NB4 (cell line): ENCODE measurements at regions not wholly inside any gene's neighbourhood (a gene's known extent, or its start where the extent isn't known, plus 50 kb on each side); places are given as distances from the start of the nearest gene placed in this dataset.
"Not testable (repeated sequence)": the region's sequence is repeated elsewhere in the genome, so short reads cannot be mapped to it uniquely, and the experiment has no call there.

ENCODE experiments used
- DNase-seq: peaks from one replicate; pipeline ENCODE4 v3.0.0; 2010; ENCODE audit warnings: low read depth
- H3K4me3 ChIP-seq: one replicate; pipeline ENCODE4 v1.5.1; 2011; ENCODE audit warnings: mild to moderate bottlenecking, low read depth, low read length, moderate library complexity
- CTCF ChIP-seq: IDR thresholded peaks from one replicate; pipeline ENCODE4 v1.5.1; 2012; ENCODE audit warnings: low read depth, low read length

GRCh38 chr1:120542940-120543339 is 128.1 kb downstream of the NBPF8 start:
- not testable (repeated sequence) for DNase-seq, H3K4me3 ChIP-seq

GRCh38 chr1:120544434-120544833 is 129.6 kb downstream of the NBPF8 start:
- DNase-seq, H3K4me3 ChIP-seq: not testable (repeated sequence)
- peak; percentile 15 for TF ChIP-seq CTCF

- H3K4me3 ChIP-seq, DNase-seq: not testable (repeated sequence)
Observed at GRCh38 chr1:120550335-120550734, 135.5 kb downstream of the NBPF8 start.

GRCh38 chr1:120552190-120552589 is 137.4 kb downstream of the NBPF8 start:
- DNase-seq = not testable (repeated sequence)

GRCh38 chr1:120557605-120558302 is 142.9 kb downstream of the NBPF8 start:
- peak; percentile 1 for DNase-seq
- peak overlapping the region; percentile 32 for H3K4me3 ChIP-seq

More at GRCh38 chr1:120552190-120552589, 137.4 kb downstream of the NBPF8 start:
- H3K4me3 ChIP-seq = not testable (repeated sequence)

- DNase-seq = peak; percentile 63
- peak overlapping the region; percentile 56 for H3K4me3 ChIP-seq
Observed at GRCh38 chr1:120558303-120559060, 143.6 kb downstream of the NBPF8 start.

GRCh38 chr1:120561767-120562166 is 146.9 kb downstream of the NBPF8 start:
- not testable (repeated sequence) for DNase-seq, H3K4me3 ChIP-seq

- DNase-seq, H3K4me3 ChIP-seq: not testable (repeated sequence)
Observed at GRCh38 chr1:120565396-120565795, 150.6 kb downstream of the NBPF8 start.

GRCh38 chr1:120567620-120568019 is 152.8 kb downstream of the NBPF8 start:
- not testable (repeated sequence) for DNase-seq, H3K4me3 ChIP-seq

GRCh38 chr1:120575201-120575600 is 148.5 kb upstream of the NBPF26 start:
- DNase-seq, H3K4me3 ChIP-seq: not testable (repeated sequence)

GRCh38 chr1:120582135-120582534 is 141.6 kb upstream of the NBPF26 start:
- not testable (repeated sequence) for H3K4me3 ChIP-seq, DNase-seq

- not testable (repeated sequence) for DNase-seq, H3K4me3 ChIP-seq
Observed at GRCh38 chr1:120586053-120586452, 137.7 kb upstream of the NBPF26 start.

- H3K4me3 ChIP-seq, DNase-seq: not testable (repeated sequence)
Observed at GRCh38 chr1:120588811-120589210, 134.9 kb upstream of the NBPF26 start.

- not testable (repeated sequence) for DNase-seq, H3K4me3 ChIP-seq
Observed at GRCh38 chr1:120591774-120592173, 132.0 kb upstream of the NBPF26 start.

GRCh38 chr1:120592943-120593342 is 130.8 kb upstream of the NBPF26 start:
- DNase-seq, H3K4me3 ChIP-seq: not testable (repeated sequence)

GRCh38 chr1:120593648-120594047 is 130.1 kb upstream of the NBPF26 start:
- DNase-seq = not testable (repeated sequence)

GRCh38 chr1:120598331-120598951 is 125.3 kb upstream of the NBPF26 start:
- DNase-seq, H3K4me3 ChIP-seq: not testable (repeated sequence)

More at GRCh38 chr1:120593648-120594047, 130.1 kb upstream of the NBPF26 start:
- not testable (repeated sequence) for H3K4me3 ChIP-seq

GRCh38 chr1:120599511-120599910 is 124.2 kb upstream of the NBPF26 start:
- not testable (repeated sequence) for H3K4me3 ChIP-seq, DNase-seq
